ENCODE measurements at regions not wholly inside any gene's neighbourhood (a gene's known extent, or its start where the extent isn't known, plus 50 kb on each side); places are given as distances from the start of the nearest gene placed in this dataset.

GRCh38 chr11:127063241-127063640, 62.7 kb upstream of the KIRREL3 start:
- no peak overlapping the region for H3K4me3 Mint-ChIP-seq
- no peak for DNase-seq
- H3K4me1 Mint-ChIP-seq (ENCODE audit: low read depth), result peaks cover 17% of the 10 kb centered on the region
- peaks cover 29% of the 10 kb centered on the region for H3K27me3 Mint-ChIP-seq (ENCODE audit: insufficient read depth)
- no peak overlapping the region for H3K27ac Mint-ChIP-seq
- no peaks in the 10 kb centered on the region for H3K36me3 Mint-ChIP-seq (ENCODE audit: low read depth)
- no peaks in the 10 kb centered on the region for H3K9me3 Mint-ChIP-seq
- TF ChIP-seq CTCF (IDR thresholded peaks at IDR 0.05), result no peak

- H3K9me3 Mint-ChIP-seq, result no peaks in the 10 kb centered on the region
These were observed 61.4 kb upstream of the KIRREL3 start for GRCh38 chr11:127061947-127062346.

GRCh38 chr11:127059750-127060149, 59.2 kb upstream of the KIRREL3 start:
- Mint-ChIP-seq H3K4me3 (peak overlapping the region; percentile 55), H3K36me3 (ENCODE audit: low read depth) (no peaks in the 10 kb centered on the region), H3K27me3 (ENCODE audit: insufficient read depth) (peaks cover 18% of the 10 kb centered on the region), H3K9me3 (no peaks in the 10 kb centered on the region), H3K4me1 (ENCODE audit: low read depth) (peaks cover 17% of the 10 kb centered on the region), H3K27ac (peak overlapping the region; percentile 22; the same call in 1 of the 2 replicates)
- no peak for TF ChIP-seq CTCF (IDR thresholded peaks at IDR 0.05)
- peak; percentile 49 for DNase-seq

More at GRCh38 chr11:127061947-127062346, 61.4 kb upstream of the KIRREL3 start:
- Mint-ChIP-seq H3K27ac (no peak overlapping the region), H3K4me3 (no peak overlapping the region), H3K27me3 (ENCODE audit: insufficient read depth) (peaks cover 28% of the 10 kb centered on the region), H3K36me3 (ENCODE audit: low read depth) (no peaks in the 10 kb centered on the region), H3K4me1 (ENCODE audit: low read depth) (peaks cover 17% of the 10 kb centered on the region)
- DNase-seq, result no peak
- TF ChIP-seq CTCF (IDR thresholded peaks at IDR 0.05), result no peak

DNA sequence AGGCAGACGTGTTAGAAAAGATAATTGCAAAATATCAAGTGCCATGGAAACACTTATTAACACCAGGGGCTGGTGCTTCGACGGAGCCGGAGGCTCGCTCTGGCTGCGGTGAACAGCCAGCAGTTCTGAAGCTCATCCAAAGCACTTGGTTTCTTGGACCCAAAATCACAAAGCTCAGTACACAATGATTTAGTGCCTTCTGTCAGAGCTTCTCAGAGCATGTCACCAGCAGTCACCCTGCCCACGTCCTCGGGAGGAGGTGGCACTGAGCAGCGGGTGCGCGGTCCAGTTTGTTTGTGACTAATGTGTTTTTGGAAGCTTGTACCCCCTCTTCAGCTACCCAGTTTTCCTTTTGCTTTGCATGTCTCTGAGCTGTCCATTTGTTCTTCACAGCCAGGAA, 58.7 kb upstream of the KIRREL3 start:
- DNase-seq, result no peak
- Mint-ChIP-seq H3K36me3 (ENCODE audit: low read depth) (no peaks in the 10 kb centered on the region), H3K27ac (peak overlapping the region; percentile 22; the same call in 1 of the 2 replicates), H3K9me3 (no peaks in the 10 kb centered on the region), H3K4me1 (ENCODE audit: low read depth) (peaks cover 17% of the 10 kb centered on the region), H3K27me3 (ENCODE audit: insufficient read depth) (peaks cover 18% of the 10 kb centered on the region), H3K4me3 (peak overlapping the region; percentile 55; the same call in 1 of the 2 replicates)
- no peak for TF ChIP-seq CTCF (IDR thresholded peaks at IDR 0.05)

- H3K4me1 Mint-ChIP-seq (ENCODE audit: low read depth), result peaks cover 17% of the 10 kb centered on the region
- no peaks in the 10 kb centered on the region for H3K36me3 Mint-ChIP-seq (ENCODE audit: low read depth)
- no peak for DNase-seq
- no peak overlapping the region for H3K27ac Mint-ChIP-seq
- no peaks in the 10 kb centered on the region for H3K9me3 Mint-ChIP-seq
- H3K27me3 Mint-ChIP-seq (ENCODE audit: insufficient read depth), result peaks cover 18% of the 10 kb centered on the region
- TF ChIP-seq CTCF (IDR thresholded peaks at IDR 0.05), result no peak
- H3K4me3 Mint-ChIP-seq, result no peak overlapping the region
These were observed 58.0 kb upstream of the KIRREL3 start for GRCh38 chr11:127058524-127058923.

DNA sequence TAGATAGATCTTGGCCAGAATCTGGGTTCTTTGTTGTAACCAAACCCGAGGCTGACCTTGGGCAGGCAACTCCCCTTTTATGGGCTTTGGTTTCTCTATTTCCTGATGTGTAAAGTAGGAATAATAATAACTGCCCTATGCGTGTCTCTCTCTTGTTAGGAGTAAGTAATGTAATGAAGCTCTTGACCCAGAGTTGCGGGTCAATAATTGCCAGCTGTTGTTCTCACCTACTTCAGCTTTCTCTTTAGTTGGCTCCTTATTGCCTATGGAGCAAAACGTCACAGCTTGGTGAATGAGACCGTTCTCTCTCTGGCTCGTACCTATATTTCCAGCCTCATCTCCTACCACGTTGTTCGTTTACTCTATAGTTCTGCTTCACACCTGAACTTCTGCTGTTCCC, 56.6 kb upstream of the KIRREL3 start:
- H3K36me3 Mint-ChIP-seq (ENCODE audit: low read depth), result no peaks in the 10 kb centered on the region
- TF ChIP-seq CTCF (IDR thresholded peaks at IDR 0.05), result no peak
- H3K4me3 Mint-ChIP-seq, result no peak overlapping the region
- no peak overlapping the region for H3K27ac Mint-ChIP-seq
- no peak for DNase-seq
- peaks cover 17% of the 10 kb centered on the region; the same call in 1 of the 2 replicates for H3K27me3 Mint-ChIP-seq (ENCODE audit: insufficient read depth)
- no peaks in the 10 kb centered on the region for H3K9me3 Mint-ChIP-seq
- peaks cover 17% of the 10 kb centered on the region for H3K4me1 Mint-ChIP-seq (ENCODE audit: low read depth)
